ENCODE measurements at regions not wholly inside any gene's neighbourhood (a gene's known extent, or its start where the extent isn't known, plus 50 kb on each side); places are given as distances from the start of the nearest gene placed in this dataset.

- TF ChIP-seq E2F5 (CRISPR knock-in tag; IDR thresholded peaks at IDR 0.05) (no peak), RCOR1 (IDR thresholded peaks at IDR 0.05; ENCODE audit: borderline replicate concordance in 1 of 2, low read depth in 2 of 2, low read length in 2 of 2) (no peak), SRSF3 (IDR thresholded peaks at IDR 0.05; ENCODE audit: insufficient read depth, low read length) (no peak), ZNF445 (CRISPR knock-in tag; IDR thresholded peaks at IDR 0.05; ENCODE audit: low read depth) (no peak), NFE2 (IDR thresholded peaks at IDR 0.05; ENCODE audit: low read depth) (no peak), JUND (IDR thresholded peaks at IDR 0.05; ENCODE audit: borderline replicate concordance, low read depth, low read length) (no peak), JUND (tag; IDR thresholded peaks at IDR 0.05; ENCODE audit: borderline replicate concordance, low read depth, low read length) (no peak), GTF2F1 (IDR thresholded peaks at IDR 0.05; ENCODE audit: low read depth, low read length) (no peak), CTCF (IDR thresholded peaks at IDR 0.05 in 2 of 3, conservative IDR thresholded peaks at IDR 0.05 in 1 of 3; ENCODE audit: insufficient read depth in 2 of 3, low read depth in 1 of 3, low read length in 3 of 3) (no peak), NCOA1 (IDR thresholded peaks at IDR 0.05; ENCODE audit: low read depth) (no peak), ATF2 (CRISPR knock-in tag; IDR thresholded peaks at IDR 0.05) (no peak)
These were observed 100.1 kb upstream of the ADTRP start for GRCh38 chr6:11878735-11879134.

All from K562 (cell line).